ENCODE measurements at regions not wholly inside any gene's neighbourhood (a gene's known extent, or its start where the extent isn't known, plus 50 kb on each side); places are given as distances from the start of the nearest gene placed in this dataset.
"Not testable (repeated sequence)": the region's sequence is repeated elsewhere in the genome, so short reads cannot be mapped to it uniquely, and the experiment has no call there.

- DNase-seq (no peak), ATAC-seq (no peak)
- Histone ChIP-seq H3K4me1 (no peaks in the 10 kb centered on the region), H3K4me3 (no peak overlapping the region), H3K36me3 (no peaks in the 10 kb centered on the region), H3K27me3 (no peaks in the 10 kb centered on the region), H3K27ac (no peak overlapping the region), H3K9me3 (no peaks in the 10 kb centered on the region)
- no peak for TF ChIP-seq CTCF (IDR thresholded peaks at IDR 0.05)
- intact Hi-C loops (cut with DNase I): no loop called here
Observed at GRCh38 chr18:44569391-44570055, 111.2 kb upstream of the SETBP1 start.

GRCh38 chr18:44579028-44579702 is 101.5 kb upstream of the SETBP1 start:
- intact Hi-C loops (cut with DNase I): no loop called here
- ATAC-seq: peak; percentile 44
- DNase-seq: no peak
- Histone ChIP-seq H3K27ac (no peak overlapping the region), H3K4me1 (no peaks in the 10 kb centered on the region), H3K9me3 (no peaks in the 10 kb centered on the region), H3K27me3 (no peaks in the 10 kb centered on the region), H3K4me3 (no peak overlapping the region), H3K36me3 (no peaks in the 10 kb centered on the region)
- peak; percentile 57 for TF ChIP-seq CTCF (IDR thresholded peaks at IDR 0.05)

- no peak overlapping the region for H3K27ac ChIP-seq
- no peak overlapping the region for H3K4me3 ChIP-seq
- no peaks in the 10 kb centered on the region for H3K4me1 ChIP-seq
- H3K9me3 ChIP-seq: no peaks in the 10 kb centered on the region
- no peaks in the 10 kb centered on the region for H3K27me3 ChIP-seq
- no peak for ATAC-seq
- H3K36me3 ChIP-seq: no peaks in the 10 kb centered on the region
- intact Hi-C loops (cut with DNase I): no loop called here
- DNase-seq: no peak
- no peak for TF ChIP-seq CTCF (IDR thresholded peaks at IDR 0.05)
Observed at GRCh38 chr18:44579745-44580144, 100.9 kb upstream of the SETBP1 start.

- intact Hi-C loops (cut with DNase I): no loop called here
- H3K27ac ChIP-seq: no peak overlapping the region
- ATAC-seq (no peak), DNase-seq (no peak)
- no peaks in the 10 kb centered on the region for H3K9me3 ChIP-seq
- no peak overlapping the region for H3K4me3 ChIP-seq
- H3K27me3 ChIP-seq: no peaks in the 10 kb centered on the region
- no peak for TF ChIP-seq CTCF (IDR thresholded peaks at IDR 0.05)
- no peaks in the 10 kb centered on the region for H3K36me3 ChIP-seq
- H3K4me1 ChIP-seq: no peaks in the 10 kb centered on the region
Observed at GRCh38 chr18:44580159-44580558, 100.5 kb upstream of the SETBP1 start.

GRCh38 chr18:44580782-44581181 is 99.9 kb upstream of the SETBP1 start:
- H3K27ac ChIP-seq; intact Hi-C loops (cut with DNase I); H3K27me3 ChIP-seq: not testable (repeated sequence)

GRCh38 chr18:44582456-44582855 is 98.2 kb upstream of the SETBP1 start:
- DNase-seq (no peak), ATAC-seq (no peak)
- Histone ChIP-seq H3K9me3 (no peaks in the 10 kb centered on the region), H3K27ac (no peak overlapping the region), H3K27me3 (no peaks in the 10 kb centered on the region), H3K4me3 (no peak overlapping the region), H3K4me1 (no peaks in the 10 kb centered on the region), H3K36me3 (no peaks in the 10 kb centered on the region)
- TF ChIP-seq CTCF (IDR thresholded peaks at IDR 0.05): no peak
- intact Hi-C loops (cut with DNase I): no loop called here

More at GRCh38 chr18:44580782-44581181, 99.9 kb upstream of the SETBP1 start:
- ATAC-seq, H3K4me1 ChIP-seq, H3K4me3 ChIP-seq, H3K36me3 ChIP-seq, H3K9me3 ChIP-seq: not testable (repeated sequence)
- peak; percentile 61 for DNase-seq

Measured in upper lobe of right lung (tissue), 1 donor.